Thoracic aorta (tissue), 2 donors: ENCODE measurements at regions not wholly inside any gene's neighbourhood (a gene's known extent, or its start where the extent isn't known, plus 50 kb on each side); places are given as distances from the start of the nearest gene placed in this dataset.
"Not testable (repeated sequence)": the region's sequence is repeated elsewhere in the genome, so short reads cannot be mapped to it uniquely, and the experiment has no call there.

Experiments
- ATAC-seq: fragments of 150-250 bp; one replicate; pipeline ENCODE4 v1.8.0; 2017; ENCODE audit warnings: low read depth; ENCODE audit not compliant: insufficient number of reproducible peaks, low FRiP score
- DNase-seq: peaks from one replicate; pipeline ENCODE4 v3.0.0-alpha.2; 2020; ENCODE audit warnings: low spot score
- H3K27ac ChIP-seq, 2 donors: fragments of 200-600 bp; sonication (generic); 1 replicate in 1 of 2; 2 replicates in 1 of 2; pipeline ENCODE4 v1.5.1; 2016; ENCODE audit warnings: mild to moderate bottlenecking in 2 of 2, moderate library complexity in 2 of 2
- H3K27me3 ChIP-seq: fragments of 200-600 bp; sonication (generic); replicated peaks from 2 replicates; pipeline ENCODE4 v1.6.0; 2016; ENCODE audit warnings: mild to moderate bottlenecking; ENCODE audit not compliant: insufficient read depth
- H3K36me3 ChIP-seq: fragments of 200-600 bp; sonication (generic); one replicate; pipeline ENCODE4 v1.5.1; 2016
- H3K4me1 ChIP-seq, 2 donors: fragments of 200-600 bp; sonication (generic); 1 replicate in 1 of 2; 2 replicates in 1 of 2; pipeline versions ENCODE4 v1.5.1 to v1.6.0; 2016; ENCODE audit warnings: low read depth in 2 of 2, mild to moderate bottlenecking in 1 of 2; ENCODE audit not compliant: control insufficient read depth in 1 of 2
- H3K4me3 ChIP-seq: fragments of 200-600 bp; sonication (generic); 2 replicates; pipeline ENCODE4 v1.5.1; 2016; ENCODE audit warnings: mild to moderate bottlenecking
- H3K9me3 ChIP-seq: fragments of 200-600 bp; sonication (generic); 2 replicates; pipeline ENCODE4 v1.5.1; 2016
- CTCF ChIP-seq: fragments of 200-600 bp; sonication (generic); IDR thresholded peaks from one replicate; pipeline ENCODE4 v1.5.1; 2019; ENCODE audit warnings: antibody characterized with exemption

GRCh38 chr17:62150471-62150870, 85.4 kb upstream of the MED13 start:
- no peak overlapping the region for H3K27ac ChIP-seq
- TF ChIP-seq CTCF: no peak

GRCh38 chr17:62149961-62150360, 84.9 kb upstream of the MED13 start:
- DNase-seq (no peak), ATAC-seq (no peak)
- Histone ChIP-seq H3K27me3 (no peaks in the 10 kb centered on the region), H3K9me3 (no peaks in the 10 kb centered on the region), H3K36me3 (no peaks in the 10 kb centered on the region), H3K27ac (no peak overlapping the region), H3K4me1 (no peaks in the 10 kb centered on the region), H3K4me3 (no peak overlapping the region)
- no peak for TF ChIP-seq CTCF

More at GRCh38 chr17:62150471-62150870, 85.4 kb upstream of the MED13 start:
- Histone ChIP-seq H3K36me3 (no peaks in the 10 kb centered on the region), H3K4me3 (no peak overlapping the region), H3K9me3 (no peaks in the 10 kb centered on the region), H3K27me3 (no peaks in the 10 kb centered on the region), H3K4me1 (no peaks in the 10 kb centered on the region)
- ATAC-seq (no peak), DNase-seq (no peak)

- Histone ChIP-seq H3K27ac (no peak overlapping the region), H3K4me1 (no peaks in the 10 kb centered on the region), H3K4me3 (no peak overlapping the region), H3K9me3 (no peaks in the 10 kb centered on the region), H3K36me3 (no peaks in the 10 kb centered on the region), H3K27me3 (no peaks in the 10 kb centered on the region)
- ATAC-seq (no peak), DNase-seq (no peak)
- no peak for TF ChIP-seq CTCF
These were observed 82.2 kb upstream of the MED13 start for GRCh38 chr17:62147284-62147683.

GRCh38 chr17:62140836-62141235, 75.8 kb upstream of the MED13 start:
- Histone ChIP-seq H3K4me1 (no peaks in the 10 kb centered on the region), H3K27ac (no peak overlapping the region), H3K36me3 (no peaks in the 10 kb centered on the region), H3K27me3 (no peaks in the 10 kb centered on the region), H3K4me3 (no peak overlapping the region), H3K9me3 (no peaks in the 10 kb centered on the region)
- TF ChIP-seq CTCF: no peak
- ATAC-seq (no peak), DNase-seq (no peak)

- no peaks in the 10 kb centered on the region for H3K27me3 ChIP-seq
- ATAC-seq (no peak), DNase-seq (no peak)
- H3K9me3 ChIP-seq: no peaks in the 10 kb centered on the region
- no peak for TF ChIP-seq CTCF
- no peaks in the 10 kb centered on the region for H3K36me3 ChIP-seq
- no peak overlapping the region for H3K4me3 ChIP-seq
- no peak overlapping the region for H3K27ac ChIP-seq
- no peaks in the 10 kb centered on the region for H3K4me1 ChIP-seq
These were observed 75.3 kb upstream of the MED13 start for GRCh38 chr17:62140376-62140775.

GRCh38 chr17:62139690-62140354, 74.7 kb upstream of the MED13 start:
- not testable (repeated sequence) for DNase-seq, H3K27ac ChIP-seq, H3K36me3 ChIP-seq, ATAC-seq, H3K27me3 ChIP-seq, H3K4me3 ChIP-seq, H3K9me3 ChIP-seq, H3K4me1 ChIP-seq
